H1 (cell line): ENCODE measurements at regions not wholly inside any gene's neighbourhood (a gene's known extent, or its start where the extent isn't known, plus 50 kb on each side); places are given as distances from the start of the nearest gene placed in this dataset.

Experiments
- CTCF ChIA-PET: fragments of 300-600 bp; sonication (Branson Sonifier 250); formaldehyde crosslinking; loops from one replicate; lab custom pipeline; 2021; ENCODE audit not compliant: partially characterized antibody; lab: Charles Lee
- POLR2A ChIA-PET: fragments of 300-600 bp; sonication (Branson Sonifier 250); formaldehyde crosslinking; loops from one replicate; lab custom pipeline; 2021; ENCODE audit warnings: inconsistent platforms; ENCODE audit not compliant: partially characterized antibody; lab: Charles Lee
- DNase-seq, 2 experiments: peaks; one replicate each; pipeline versions ENCODE4 v3.0.0 to v3.0.0-alpha.2; 2010 to 2022; ENCODE audit warnings: low spot score in 2 of 2, low read depth in 1 of 2, mixed read lengths in 1 of 2
- FAIRE-seq: peaks from 2 replicates; lab custom pipeline; 2011; peaks lifted over from hg19 to GRCh38; lab: Jason Lieb, UNC
- H2AFZ ChIP-seq: 2 replicates; pipeline ENCODE4 v1.8.1; 2012; ENCODE audit warnings: low read length, inconsistent platforms
- H2AK5ac ChIP-seq: 2 replicates; pipeline ENCODE4 v1.6.1; 2013; ENCODE audit warnings: low read depth, low read length
- H2BK120ac ChIP-seq: replicated peaks from 2 replicates; pipeline ENCODE3; 2013; ENCODE audit warnings: low read depth, low read length, inconsistent platforms
- H2BK12ac ChIP-seq: 2 replicates; pipeline ENCODE4 v1.6.1; 2013; ENCODE audit warnings: low read depth, low read length
- H2BK15ac ChIP-seq: 2 replicates; pipeline ENCODE4 v1.6.1; 2013; ENCODE audit warnings: low read length
- H2BK20ac ChIP-seq: 2 replicates; pipeline ENCODE4 v1.6.1; 2013; ENCODE audit warnings: low read length
- H2BK5ac ChIP-seq: 2 replicates; pipeline ENCODE4 v1.6.1; 2013; ENCODE audit warnings: low read depth, low read length
- H3K14ac ChIP-seq: 2 replicates; pipeline ENCODE4 v1.6.1; 2013; ENCODE audit warnings: inconsistent platforms; ENCODE audit not compliant: insufficient read length
- H3K18ac ChIP-seq: 2 replicates; pipeline ENCODE4 v1.6.1; 2013; ENCODE audit warnings: low read length; ENCODE audit errors: extremely low read depth
- H3K23ac ChIP-seq: 2 replicates; pipeline ENCODE4 v1.6.1; 2013; ENCODE audit warnings: inconsistent platforms; ENCODE audit not compliant: insufficient read length
- H3K23me2 ChIP-seq: 2 replicates; pipeline ENCODE4 v1.6.1; 2013; ENCODE audit warnings: low read depth, low read length
- H3K27ac ChIP-seq: 2 replicates; pipeline ENCODE4 v1.6.1; 2011; ENCODE audit warnings: low read depth, low read length, inconsistent platforms
- H3K27me3 ChIP-seq, 4 experiments: replicated peaks in 1 of 4; 1 replicate in 1 of 4; 2 replicates in 3 of 4; pipeline versions ENCODE4 v1.6.1 to v1.8.1; 2011 to 2013; ENCODE audit warnings: low read length in 3 of 4, mild to moderate bottlenecking in 3 of 4, inconsistent platforms in 2 of 4, mixed read lengths in 2 of 4, moderate library complexity in 1 of 4; ENCODE audit not compliant: control insufficient read depth in 3 of 4, insufficient read depth in 3 of 4; ENCODE audit errors: extremely low read depth in 1 of 4
- H3K36me3 ChIP-seq, 4 experiments: 2 replicates each; pipeline versions ENCODE4 v1.6.1 to v1.8.1; 2011 to 2013; ENCODE audit warnings: mild to moderate bottlenecking in 4 of 4, low read length in 3 of 4, moderate library complexity in 2 of 4, control low read depth in 1 of 4, inconsistent platforms in 1 of 4; ENCODE audit not compliant: insufficient read depth in 4 of 4, control insufficient read depth in 2 of 4
- H3K4ac ChIP-seq: replicated peaks from 2 replicates; pipeline ENCODE3; 2013; ENCODE audit warnings: low read length, low read depth, mixed read lengths, inconsistent platforms; ENCODE audit not compliant: insufficient read length
- H3K4me1 ChIP-seq, 4 experiments: replicated peaks in 1 of 4; 1 replicate in 1 of 4; 2 replicates in 3 of 4; pipeline versions ENCODE4 v1.6.1 to v1.8.1; 2011 to 2013; ENCODE audit warnings: low read length in 3 of 4, inconsistent platforms in 2 of 4, mixed read lengths in 1 of 4; ENCODE audit not compliant: insufficient read depth in 4 of 4, control insufficient read depth in 3 of 4
- H3K4me2 ChIP-seq, 2 experiments: 2 replicates each; pipeline versions ENCODE4 v1.6.1 to v1.8.1; 2011 to 2013; ENCODE audit warnings: low read depth in 2 of 2, low read length in 2 of 2, control low read depth in 1 of 2, inconsistent platforms in 1 of 2, mild to moderate bottlenecking in 1 of 2; ENCODE audit not compliant: insufficient read depth in 1 of 2
- H3K4me3 ChIP-seq, 4 experiments: fragments of 200-600, 300-600 bp in 1 of 4; sonication (generic), shearing (Covaris generic), sonication (Bioruptor Twin) in 1 of 4; 2 replicates each; pipeline versions ENCODE4 v1.5.1 to v1.8.1; 2011 to 2016; ENCODE audit warnings: low read length in 4 of 4, low read depth in 3 of 4, control low read depth in 2 of 4, inconsistent platforms in 2 of 4, mild to moderate bottlenecking in 2 of 4, mixed read lengths in 1 of 4, moderate library complexity in 1 of 4; ENCODE audit not compliant: insufficient read depth in 2 of 4; ENCODE audit errors: extremely low read depth in 1 of 4
- H3K56ac ChIP-seq: replicated peaks from 2 replicates; pipeline ENCODE3; 2013; ENCODE audit warnings: low read depth, mild to moderate bottlenecking, mixed read lengths, low read length, inconsistent platforms; ENCODE audit not compliant: insufficient read length
- H3K79me1 ChIP-seq: 2 replicates; pipeline ENCODE4 v1.6.1; 2013; ENCODE audit warnings: low read depth, low read length, control low read depth
- H3K79me2 ChIP-seq, 2 experiments: 2 replicates each; pipeline versions ENCODE4 v1.6.1 to v1.8.1; 2012 to 2013; ENCODE audit warnings: low read length in 2 of 2, mild to moderate bottlenecking in 2 of 2, inconsistent platforms in 1 of 2; ENCODE audit not compliant: insufficient read depth in 2 of 2, control insufficient read depth in 1 of 2
- H3K9ac ChIP-seq, 4 experiments: replicated peaks in 1 of 4; 1 replicate in 1 of 4; 2 replicates in 3 of 4; pipeline versions ENCODE4 v1.6.1 to v1.8.1; 2011 to 2013; ENCODE audit warnings: low read depth in 3 of 4, low read length in 3 of 4, control low read depth in 2 of 4, mild to moderate bottlenecking in 2 of 4, moderate library complexity in 2 of 4, inconsistent platforms in 1 of 4; ENCODE audit errors: extremely low read depth in 1 of 4
- H3K9me3 ChIP-seq, 2 experiments: 2 replicates each; pipeline versions ENCODE4 v1.6.1 to v1.8.1; 2012 to 2013; ENCODE audit warnings: mild to moderate bottlenecking in 2 of 2, moderate library complexity in 2 of 2, control low read depth in 1 of 2, inconsistent platforms in 1 of 2, low read depth in 1 of 2, low read length in 1 of 2, mixed read lengths in 1 of 2; ENCODE audit not compliant: insufficient read depth in 2 of 2
- H4K20me1 ChIP-seq, 2 experiments: replicated peaks in 1 of 2; 2 replicates each; pipeline versions ENCODE3 to v1.8.1; 2011 to 2013; ENCODE audit warnings: inconsistent platforms in 2 of 2, low read length in 2 of 2, mild to moderate bottlenecking in 1 of 2; ENCODE audit not compliant: insufficient read depth in 2 of 2, control insufficient read depth in 1 of 2
- H4K5ac ChIP-seq: 2 replicates; pipeline ENCODE4 v1.6.1; 2013; ENCODE audit warnings: low read length, low read depth, mixed read lengths, inconsistent platforms; ENCODE audit not compliant: insufficient read length
- H4K8ac ChIP-seq: 2 replicates; pipeline ENCODE4 v1.8.0; 2013; ENCODE audit warnings: mild to moderate bottlenecking, moderate library complexity, low read length, inconsistent platforms; ENCODE audit not compliant: insufficient read depth; ENCODE audit errors: extremely low read depth
- H4K91ac ChIP-seq: replicated peaks from 2 replicates; pipeline ENCODE3; 2013; ENCODE audit warnings: low read length, mixed read lengths, inconsistent platforms; ENCODE audit not compliant: insufficient read length
- BACH1 ChIP-seq: IDR thresholded peaks from 2 replicates; pipeline ENCODE4 v1.6.1; 2012; ENCODE audit warnings: low read length, improper control_type of control experiment
- EP300 ChIP-seq, 2 experiments: IDR thresholded peaks; 1 replicate in 1 of 2; 2 replicates in 1 of 2; pipeline ENCODE4 v1.6.1; 2011 to 2012; ENCODE audit warnings: low read depth in 2 of 2, low read length in 2 of 2, mild to moderate bottlenecking in 2 of 2, borderline replicate concordance in 1 of 2, inconsistent platforms in 1 of 2, moderate library complexity in 1 of 2
- GABPA ChIP-seq: IDR thresholded peaks from 2 replicates; pipeline ENCODE4 v1.6.1; 2011; ENCODE audit warnings: mild to moderate bottlenecking, low read length, moderate library complexity, borderline replicate concordance; ENCODE audit not compliant: insufficient read depth
- JUND ChIP-seq: IDR thresholded peaks from 2 replicates; pipeline ENCODE4 v1.6.1; 2011; ENCODE audit warnings: mild to moderate bottlenecking, improper control_type of control experiment, low read length
- NANOG ChIP-seq: IDR thresholded peaks from 2 replicates; pipeline ENCODE4 v1.6.1; 2011; ENCODE audit warnings: low read length, low read depth, mild to moderate bottlenecking, inconsistent platforms; ENCODE audit not compliant: insufficient read depth, poor library complexity, severe bottlenecking
- POLR2A ChIP-seq, 2 experiments: IDR thresholded peaks; 1 replicate in 1 of 2; 2 replicates in 1 of 2; pipeline ENCODE4 v1.6.1; 2011; ENCODE audit warnings: low read depth in 2 of 2, low read length in 2 of 2, mild to moderate bottlenecking in 2 of 2; ENCODE audit errors: control extremely low read depth in 1 of 2
- WGBS, 2 experiments: shearing (Covaris generic) in 1 of 2; methylation state at CpG; one replicate each; pipeline versions ENCODE4 v1.1.6 to v1.1.7; 2013 to 2015; ENCODE audit warnings: low lambda C conversion rate in 2 of 2, mixed read lengths in 2 of 2, inconsistent platforms in 1 of 2, low coverage in 1 of 2, missing lambda C conversion rate in 1 of 2; ENCODE audit not compliant: insufficient replicate concordance in 2 of 2, insufficient coverage in 1 of 2, insufficient read length in 1 of 2; ENCODE audit errors: extremely low coverage in 1 of 2, missing lambda C conversion rate in 1 of 2; 5-methylcytosine and 5-hydroxymethylcytosine counted together

GRCh38 chr3:159147813-159148212 lies 346.0 kb downstream of the MFSD1 start:
- DNase-seq (no peak), FAIRE-seq (no peak)
- no peak overlapping the region for H2AK5ac ChIP-seq
- H2BK12ac ChIP-seq = no peak overlapping the region
- H3K36me3 ChIP-seq = no peaks in the 10 kb centered on the region
- no peaks in the 10 kb centered on the region for H3K23me2 ChIP-seq
- H3K4me1 ChIP-seq = no peaks in the 10 kb centered on the region
- H3K79me1 ChIP-seq = no peaks in the 10 kb centered on the region
- H3K9ac ChIP-seq = no peak overlapping the region
- no peak overlapping the region for H2AFZ ChIP-seq
- H4K20me1 ChIP-seq = no peaks in the 10 kb centered on the region
- no peak overlapping the region for H3K14ac ChIP-seq
- H2BK20ac ChIP-seq = no peak overlapping the region
- no peak overlapping the region for H3K27ac ChIP-seq
- H3K56ac ChIP-seq = no peak overlapping the region
- no peaks in the 10 kb centered on the region; a peak in 1 of 7 replicates for H3K27me3 ChIP-seq
- no peak overlapping the region for H4K8ac ChIP-seq
- no peak overlapping the region for H3K23ac ChIP-seq
- H2BK5ac ChIP-seq = no peak overlapping the region
- no peak overlapping the region for H3K18ac ChIP-seq
- WGBS, 2 experiments = 91% methylated on average over 4 of the region's 4 CpGs; no CpG with 5 or more reads in 1 of the 2 experiments
- TF ChIP-seq NANOG (no peak), EP300 (IDR thresholded peaks at IDR 0.05; ENCODE audit: borderline replicate concordance in 1 of 2, low read depth in 2 of 2, low read length in 2 of 2) (no peak), GABPA (no peak), BACH1 (no peak), POLR2A (IDR thresholded peaks at IDR 0.05; ENCODE audit: control extremely low read depth in 1 of 2, low read depth in 2 of 2, low read length in 2 of 2) (no peak), JUND (no peak)
- H3K4me2 ChIP-seq = no peak overlapping the region
- H4K91ac ChIP-seq = no peak overlapping the region
- H3K79me2 ChIP-seq = no peaks in the 10 kb centered on the region
- no peak overlapping the region for H2BK120ac ChIP-seq
- no peak overlapping the region for H2BK15ac ChIP-seq
- ChIA-PET CTCF (no interaction called here), POLR2A (no interaction called here)
- H4K5ac ChIP-seq = no peak overlapping the region
- H3K4ac ChIP-seq = no peak overlapping the region
- no peaks in the 10 kb centered on the region; a peak in 1 of 4 replicates for H3K9me3 ChIP-seq
- H3K4me3 ChIP-seq = no peak overlapping the region
